Rectal smooth muscle tissue (tissue), 1 donor: ENCODE measurements at regions not wholly inside any gene's neighbourhood (a gene's known extent, or its start where the extent isn't known, plus 50 kb on each side); places are given as distances from the start of the nearest gene placed in this dataset.

Experiments
- H3K27ac ChIP-seq: one replicate; pipeline ENCODE4 v1.7.0; 2013; ENCODE audit warnings: low read depth, low read length, inconsistent platforms
- H3K27me3 ChIP-seq: one replicate; pipeline ENCODE4 v1.7.0; 2013; ENCODE audit warnings: low read length; ENCODE audit not compliant: control insufficient read depth, insufficient read depth
- H3K36me3 ChIP-seq: one replicate; pipeline ENCODE4 v1.7.0; 2013; ENCODE audit warnings: low read length; ENCODE audit not compliant: control insufficient read depth, insufficient read depth
- H3K4me1 ChIP-seq: one replicate; pipeline ENCODE4 v1.7.0; 2013; ENCODE audit warnings: low read length; ENCODE audit not compliant: control insufficient read depth, insufficient read depth
- H3K4me3 ChIP-seq: one replicate; pipeline ENCODE4 v1.7.0; 2013; ENCODE audit warnings: low read length
- H3K9ac ChIP-seq: one replicate; pipeline ENCODE4 v1.7.0; 2013; ENCODE audit warnings: low read length

DNA sequence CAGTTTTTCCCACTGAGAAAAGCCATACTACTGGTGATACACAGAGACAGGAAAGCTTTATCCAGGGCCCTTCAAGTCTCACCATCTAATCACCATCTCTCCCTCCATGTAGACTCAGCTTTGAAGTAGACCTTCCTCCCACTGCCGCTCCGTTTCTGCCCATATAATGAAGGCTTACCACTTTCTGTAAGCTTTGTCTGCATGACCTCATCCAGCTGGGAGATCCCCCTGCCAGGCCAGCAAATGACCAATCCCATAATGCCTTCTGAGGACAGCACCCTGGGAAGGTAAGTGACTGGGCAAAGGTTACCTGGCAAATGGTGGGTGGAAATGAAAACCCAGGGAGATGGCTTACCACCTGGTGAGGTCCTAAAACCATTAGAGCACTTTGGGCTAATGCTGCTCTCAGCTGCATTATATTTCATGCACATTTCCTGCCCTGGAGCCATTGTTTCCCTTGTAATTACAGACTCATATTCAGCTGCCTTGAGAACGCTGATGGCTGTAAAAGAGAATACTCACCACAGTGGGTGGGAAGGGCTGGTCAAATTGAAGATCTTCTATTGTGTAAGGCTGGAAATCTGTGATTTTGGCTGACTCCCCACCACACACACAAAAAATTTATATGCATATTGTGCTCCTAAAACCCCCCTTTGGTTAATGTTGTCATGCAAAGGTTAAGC lies 350.7 kb upstream of the SYT4 start:
- Histone ChIP-seq H3K27ac (no peak overlapping the region), H3K36me3 (no peaks in the 10 kb centered on the region), H3K4me3 (no peak overlapping the region), H3K9ac (no peak overlapping the region), H3K4me1 (no peaks in the 10 kb centered on the region), H3K27me3 (no peaks in the 10 kb centered on the region)

- no peaks in the 10 kb centered on the region for H3K4me1 ChIP-seq
- H3K36me3 ChIP-seq = no peaks in the 10 kb centered on the region
- no peak overlapping the region for H3K4me3 ChIP-seq
- H3K27ac ChIP-seq = no peak overlapping the region
- H3K9ac ChIP-seq = no peak overlapping the region
- H3K27me3 ChIP-seq = no peaks in the 10 kb centered on the region
Observed at GRCh38 chr18:43634994-43635393, 357.7 kb upstream of the SYT4 start.

DNA sequence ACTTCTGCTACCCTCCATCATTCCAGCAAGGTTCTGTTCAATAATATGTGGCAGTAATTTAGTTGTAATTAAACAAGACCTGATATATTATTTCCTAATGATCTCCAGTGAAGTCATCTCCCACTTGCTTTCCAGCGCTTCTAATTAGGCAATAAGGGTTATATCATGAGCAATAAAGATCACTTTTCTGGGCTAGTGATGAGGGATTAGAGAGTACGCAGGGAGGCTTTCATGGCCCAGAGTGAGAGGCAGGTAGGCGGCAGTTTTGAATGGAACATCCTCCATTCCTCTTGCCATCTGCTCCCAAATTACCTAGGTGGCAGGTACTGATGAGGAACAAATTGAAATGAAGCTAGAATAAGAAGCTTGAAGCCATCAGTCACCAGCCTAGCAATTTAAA lies 358.1 kb upstream of the SYT4 start:
- H3K4me1 ChIP-seq = no peaks in the 10 kb centered on the region
- H3K36me3 ChIP-seq = no peaks in the 10 kb centered on the region
- no peak overlapping the region for H3K4me3 ChIP-seq
- H3K27ac ChIP-seq = no peak overlapping the region
- no peaks in the 10 kb centered on the region for H3K27me3 ChIP-seq
- H3K9ac ChIP-seq = no peak overlapping the region

DNA sequence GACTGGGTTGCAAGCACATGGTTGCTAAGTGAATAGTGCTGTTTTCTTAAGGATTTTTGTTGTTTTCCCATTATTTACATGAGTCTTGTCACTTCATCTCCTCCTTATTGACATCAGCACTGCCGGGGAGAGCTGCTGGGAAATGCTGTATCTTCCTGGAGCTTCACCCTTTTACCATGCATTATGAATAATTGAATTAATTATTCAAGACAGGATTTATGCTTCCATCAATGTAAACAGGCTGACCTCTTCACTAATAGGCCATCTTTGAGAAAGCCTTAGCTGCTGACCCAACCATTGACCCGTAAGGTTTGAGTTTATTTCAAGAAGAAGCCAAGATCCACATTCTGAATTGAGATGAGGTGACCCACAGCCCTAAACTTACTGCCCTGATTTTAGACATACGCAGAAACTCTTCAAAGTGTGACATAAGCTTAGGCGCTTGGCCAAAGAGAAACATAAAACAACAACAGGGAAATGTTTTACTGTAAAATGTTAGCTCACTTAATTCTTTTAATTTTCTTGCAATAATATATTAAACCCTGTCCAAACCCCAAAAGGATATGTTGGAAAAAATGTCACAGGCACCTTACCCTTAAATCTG lies 365.5 kb upstream of the SYT4 start:
- H3K27me3 ChIP-seq = no peaks in the 10 kb centered on the region
- H3K4me3 ChIP-seq = no peak overlapping the region
- no peak overlapping the region for H3K9ac ChIP-seq
- no peaks in the 10 kb centered on the region for H3K4me1 ChIP-seq
- no peaks in the 10 kb centered on the region for H3K36me3 ChIP-seq
- no peak overlapping the region for H3K27ac ChIP-seq

- no peaks in the 10 kb centered on the region for H3K36me3 ChIP-seq
- H3K4me3 ChIP-seq = no peak overlapping the region
- no peaks in the 10 kb centered on the region for H3K27me3 ChIP-seq
- H3K9ac ChIP-seq = no peak overlapping the region
- no peaks in the 10 kb centered on the region for H3K4me1 ChIP-seq
- H3K27ac ChIP-seq = no peak overlapping the region
Observed at GRCh38 chr18:43648002-43648401, 370.7 kb upstream of the SYT4 start.

DNA sequence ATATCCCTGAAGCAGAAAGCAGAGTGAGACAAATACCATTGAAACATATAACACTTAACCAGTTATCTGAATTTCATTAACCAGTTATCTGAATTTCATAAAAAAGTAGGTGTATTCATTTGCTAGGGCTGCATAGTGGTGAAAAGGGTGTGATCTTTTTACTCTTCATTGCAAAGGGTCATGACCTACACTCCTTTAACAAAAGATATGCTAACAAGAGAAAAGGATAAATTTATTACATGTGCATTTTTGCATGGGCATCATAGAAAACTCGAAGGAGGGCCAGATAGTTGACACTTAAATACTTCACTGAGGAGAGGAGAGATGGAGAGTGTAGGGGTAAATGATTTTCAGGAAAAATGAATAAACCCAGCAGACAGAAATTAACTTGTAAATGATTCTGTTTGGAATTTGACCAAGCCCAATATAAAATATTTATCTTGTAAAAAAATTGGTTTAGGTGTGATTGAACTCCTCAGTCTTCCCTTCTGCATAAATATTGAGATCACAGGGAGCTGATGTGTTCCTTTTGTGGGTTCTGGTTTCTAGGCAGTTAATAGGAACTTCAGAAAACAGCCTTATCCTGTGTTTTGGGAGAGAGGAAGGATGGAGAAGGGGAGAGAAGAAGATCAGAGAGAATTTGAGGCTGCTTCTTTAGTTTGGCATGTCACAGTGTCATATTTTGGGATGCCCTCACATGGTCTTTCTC lies 372.5 kb upstream of the SYT4 start:
- Histone ChIP-seq H3K4me3 (no peak overlapping the region), H3K4me1 (no peaks in the 10 kb centered on the region), H3K27ac (no peak overlapping the region), H3K9ac (no peak overlapping the region), H3K36me3 (no peaks in the 10 kb centered on the region), H3K27me3 (no peaks in the 10 kb centered on the region)

- no peak overlapping the region for H3K9ac ChIP-seq
- H3K4me1 ChIP-seq = no peaks in the 10 kb centered on the region
- H3K4me3 ChIP-seq = no peak overlapping the region
- no peak overlapping the region for H3K27ac ChIP-seq
- no peaks in the 10 kb centered on the region for H3K36me3 ChIP-seq
- no peaks in the 10 kb centered on the region for H3K27me3 ChIP-seq
Observed at GRCh38 chr18:43650426-43650825, 373.1 kb upstream of the SYT4 start.

DNA sequence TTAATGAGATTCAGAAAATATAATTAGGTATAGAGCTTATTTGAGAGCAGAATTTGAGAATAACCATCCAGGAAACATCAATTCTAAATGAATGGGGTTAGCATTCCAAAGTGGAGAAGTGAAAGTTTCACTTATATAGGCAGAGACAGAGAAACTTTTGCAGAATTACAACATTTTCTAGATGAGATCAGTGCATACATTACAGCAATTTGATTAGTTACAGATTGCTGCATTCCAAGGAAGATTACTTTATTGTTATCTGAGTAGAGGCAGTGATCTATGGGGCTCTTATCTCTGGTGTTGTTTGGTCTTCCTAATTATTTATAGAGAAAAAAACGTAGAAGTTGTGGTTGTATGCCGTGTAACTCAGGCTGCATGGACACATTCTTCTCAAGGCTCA lies 373.8 kb upstream of the SYT4 start:
- H3K4me1 ChIP-seq = no peaks in the 10 kb centered on the region
- no peaks in the 10 kb centered on the region for H3K36me3 ChIP-seq
- no peak overlapping the region for H3K27ac ChIP-seq
- H3K4me3 ChIP-seq = no peak overlapping the region
- H3K9ac ChIP-seq = no peak overlapping the region
- H3K27me3 ChIP-seq = no peaks in the 10 kb centered on the region

DNA sequence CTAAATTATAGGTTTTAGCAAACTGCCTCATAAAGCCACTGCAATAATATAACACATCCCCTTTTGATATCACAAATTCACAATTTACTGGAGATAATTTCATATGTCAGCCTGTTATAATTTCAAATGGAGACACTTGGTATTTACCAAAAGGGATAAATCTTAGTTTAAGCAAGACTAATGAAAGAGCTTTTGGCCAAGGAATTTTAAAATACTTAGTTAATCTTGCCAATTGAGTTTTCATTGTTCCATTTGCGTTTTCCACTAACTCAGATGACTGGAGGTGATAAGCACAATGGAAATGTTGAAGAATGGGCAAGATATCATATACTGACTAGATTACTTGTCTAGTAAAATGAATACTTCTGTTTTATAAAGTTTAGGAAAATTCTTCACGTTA lies 379.3 kb upstream of the SYT4 start:
- no peaks in the 10 kb centered on the region for H3K4me1 ChIP-seq
- no peak overlapping the region for H3K27ac ChIP-seq
- H3K36me3 ChIP-seq = no peaks in the 10 kb centered on the region
- no peak overlapping the region for H3K4me3 ChIP-seq
- no peak overlapping the region for H3K9ac ChIP-seq
- H3K27me3 ChIP-seq = no peaks in the 10 kb centered on the region

- no peak overlapping the region for H3K27ac ChIP-seq
- H3K4me1 ChIP-seq = peaks cover 3% of the 10 kb centered on the region
- H3K9ac ChIP-seq = no peak overlapping the region
- H3K36me3 ChIP-seq = no peaks in the 10 kb centered on the region
- H3K27me3 ChIP-seq = no peaks in the 10 kb centered on the region
- H3K4me3 ChIP-seq = no peak overlapping the region
Observed at GRCh38 chr18:43661570-43661969, 384.3 kb upstream of the SYT4 start.

DNA sequence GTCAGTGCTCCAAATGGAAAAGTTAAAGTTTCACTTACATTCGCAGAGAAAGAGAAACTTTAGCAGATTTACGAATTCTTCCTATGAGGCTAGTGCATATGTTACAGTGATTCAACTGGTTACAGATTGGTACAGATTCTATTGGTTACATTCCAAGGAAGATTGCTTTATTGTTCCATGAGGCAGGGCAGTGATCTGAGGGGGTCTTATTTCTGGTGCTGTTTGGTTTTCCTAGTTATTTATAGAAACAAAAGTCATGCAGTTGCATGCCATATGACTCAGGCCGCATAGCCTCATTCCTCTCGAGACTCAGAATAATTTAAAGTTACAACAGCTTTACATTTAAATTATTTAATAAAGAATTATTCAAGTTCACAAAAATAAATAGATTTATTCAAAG lies 385.4 kb upstream of the SYT4 start:
- Histone ChIP-seq H3K36me3 (no peaks in the 10 kb centered on the region), H3K27ac (no peak overlapping the region), H3K4me1 (peaks cover 3% of the 10 kb centered on the region), H3K9ac (no peak overlapping the region), H3K4me3 (no peak overlapping the region), H3K27me3 (no peaks in the 10 kb centered on the region)

GRCh38 chr18:43663159-43663558 lies 385.9 kb upstream of the SYT4 start:
- H3K4me3 ChIP-seq = no peak overlapping the region
- H3K27ac ChIP-seq = no peak overlapping the region
- H3K36me3 ChIP-seq = no peaks in the 10 kb centered on the region

More at GRCh38 chr18:43663159-43663558, 385.9 kb upstream of the SYT4 start:
- no peaks in the 10 kb centered on the region for H3K27me3 ChIP-seq
- no peak overlapping the region for H3K9ac ChIP-seq
- H3K4me1 ChIP-seq = peaks cover 4% of the 10 kb centered on the region
